Gastrocnemius medialis (tissue), 4 donors: ENCODE measurements at regions not wholly inside any gene's neighbourhood (a gene's known extent, or its start where the extent isn't known, plus 50 kb on each side); places are given as distances from the start of the nearest gene placed in this dataset.

Source experiments
- CTCF ChIP-seq, 5 experiments: fragments of 450-650 bp in 3 of 5; fragments of 200-600 bp in 2 of 5; sonication (generic) in 2 of 5; IDR thresholded peaks in 4 of 5; conservative IDR thresholded peaks in 1 of 5; 1 replicate in 4 of 5; 2 replicates in 1 of 5; pipeline ENCODE4 v1.5.1; 2016 to 2019; ENCODE audit warnings: antibody characterized with exemption in 5 of 5, mild to moderate bottlenecking in 3 of 5, moderate library complexity in 3 of 5
- POLR2A ChIP-seq, 2 donors: fragments of 450-650 bp; IDR thresholded peaks; one replicate each; pipeline ENCODE4 v1.6.1; 2017; ENCODE audit warnings: antibody characterized with exemption in 2 of 2, mild to moderate bottlenecking in 2 of 2, moderate library complexity in 2 of 2

- TF ChIP-seq CTCF (IDR thresholded peaks at IDR 0.05 in 4 of 5, conservative IDR thresholded peaks at IDR 0.05 in 1 of 5) (no peak), POLR2A (IDR thresholded peaks at IDR 0.05) (no peak)
These were observed 539.3 kb downstream of the SOX6 start for GRCh38 chr11:15817001-15817400.
